ENCODE measurements at regions not wholly inside any gene's neighbourhood (a gene's known extent, or its start where the extent isn't known, plus 50 kb on each side); places are given as distances from the start of the nearest gene placed in this dataset.

- Histone ChIP-seq H3K27me3 (ENCODE audit: control insufficient read depth in 3 of 3, insufficient read depth in 3 of 3, low read length in 3 of 3) (no peaks in the 10 kb centered on the region), H3K9me3 (ENCODE audit: control insufficient read depth in 2 of 2, insufficient read depth in 1 of 2, low read depth in 1 of 2, low read length in 1 of 2) (peaks cover 0 to 4% of the 10 kb centered on the region in 2 donors), H3K4me1 (ENCODE audit: control insufficient read depth in 3 of 3, insufficient read depth in 2 of 3, low read depth in 1 of 3, low read length in 2 of 3) (no peaks in the 10 kb centered on the region), H3K36me3 (ENCODE audit: control insufficient read depth in 3 of 3, insufficient read depth in 2 of 3, low read depth in 1 of 3, low read length in 3 of 3) (no peaks in the 10 kb centered on the region), H3K4me3 (ENCODE audit: low read depth in 1 of 3, low read length in 3 of 3) (no peak overlapping the region), H3K27ac (ENCODE audit: low read depth in 1 of 3, low read length in 2 of 3) (no peak overlapping the region)
- DNase-seq = no peak
- WGBS, 3 donors = 16 to 21% (median 21%) methylated on average over 1 of the region's 1 CpG
- no peak for FAIRE-seq
These were observed 59.7 kb downstream of the NHLRC1 start for GRCh38 chr6:18062733-18063132.

- Histone ChIP-seq H3K27ac (ENCODE audit: low read depth in 1 of 3, low read length in 2 of 3) (no peak overlapping the region), H3K36me3 (ENCODE audit: control insufficient read depth in 3 of 3, insufficient read depth in 2 of 3, low read depth in 1 of 3, low read length in 3 of 3) (no peaks in the 10 kb centered on the region), H3K27me3 (ENCODE audit: control insufficient read depth in 3 of 3, insufficient read depth in 3 of 3, low read length in 3 of 3) (no peaks in the 10 kb centered on the region), H3K9me3 (ENCODE audit: control insufficient read depth in 2 of 2, insufficient read depth in 1 of 2, low read depth in 1 of 2, low read length in 1 of 2) (peaks cover 0 to 4% of the 10 kb centered on the region in 2 donors), H3K4me1 (ENCODE audit: control insufficient read depth in 3 of 3, insufficient read depth in 2 of 3, low read depth in 1 of 3, low read length in 2 of 3) (peaks cover 3 to 5% (median 4%) of the 10 kb centered on the region in 3 donors), H3K4me3 (ENCODE audit: low read depth in 1 of 3, low read length in 3 of 3) (no peak overlapping the region)
- DNase-seq (no peak), FAIRE-seq (no peak)
- WGBS, 3 donors = 83 to 91% (median 85%) methylated on average over 5 of the region's 5 CpGs
These were observed 64.0 kb downstream of the NHLRC1 start for GRCh38 chr6:18058429-18058828.

GRCh38 chr6:18055714-18056382 lies 66.6 kb downstream of the NHLRC1 start:
- no peak overlapping the region for H3K4me3 ChIP-seq (ENCODE audit: low read depth in 1 of 3, low read length in 3 of 3)
- H3K27me3 ChIP-seq (ENCODE audit: control insufficient read depth in 3 of 3, insufficient read depth in 3 of 3, low read length in 3 of 3) = no peaks in the 10 kb centered on the region
- DNase-seq (no peak), FAIRE-seq (no peak)
- no peak overlapping the region for H3K27ac ChIP-seq (ENCODE audit: low read depth in 1 of 3, low read length in 2 of 3)
- H3K36me3 ChIP-seq (ENCODE audit: control insufficient read depth in 3 of 3, insufficient read depth in 2 of 3, low read depth in 1 of 3, low read length in 3 of 3) = no peaks in the 10 kb centered on the region
- WGBS, 3 donors = 93 to 95% (median 93%) methylated on average over 4 of the region's 4 CpGs
- peaks cover 3 to 5% (median 4%) of the 10 kb centered on the region in 3 donors for H3K4me1 ChIP-seq (ENCODE audit: control insufficient read depth in 3 of 3, insufficient read depth in 2 of 3, low read depth in 1 of 3, low read length in 2 of 3)
- H3K9me3 ChIP-seq (ENCODE audit: control insufficient read depth in 2 of 2, insufficient read depth in 1 of 2, low read depth in 1 of 2, low read length in 1 of 2) = no peaks in the 10 kb centered on the region

GRCh38 chr6:18055098-18055497 lies 67.4 kb downstream of the NHLRC1 start:
- FAIRE-seq (no peak), DNase-seq (no peak)
- Histone ChIP-seq H3K36me3 (ENCODE audit: control insufficient read depth in 3 of 3, insufficient read depth in 2 of 3, low read depth in 1 of 3, low read length in 3 of 3) (no peaks in the 10 kb centered on the region), H3K4me3 (ENCODE audit: low read depth in 1 of 3, low read length in 3 of 3) (no peak overlapping the region), H3K27me3 (ENCODE audit: control insufficient read depth in 3 of 3, insufficient read depth in 3 of 3, low read length in 3 of 3) (no peaks in the 10 kb centered on the region), H3K9me3 (ENCODE audit: control insufficient read depth in 2 of 2, insufficient read depth in 1 of 2, low read depth in 1 of 2, low read length in 1 of 2) (no peaks in the 10 kb centered on the region), H3K4me1 (ENCODE audit: control insufficient read depth in 3 of 3, insufficient read depth in 2 of 3, low read depth in 1 of 3, low read length in 2 of 3) (peaks cover 3 to 5% (median 4%) of the 10 kb centered on the region in 3 donors), H3K27ac (ENCODE audit: low read depth in 1 of 3, low read length in 2 of 3) (no peak overlapping the region)

GRCh38 chr6:18053555-18054445 lies 66.4 kb upstream of the KIF13A start:
- H3K36me3 ChIP-seq (ENCODE audit: control insufficient read depth in 3 of 3, insufficient read depth in 2 of 3, low read depth in 1 of 3, low read length in 3 of 3) = no peaks in the 10 kb centered on the region
- no peak overlapping the region for H3K4me3 ChIP-seq (ENCODE audit: low read depth in 1 of 3, low read length in 3 of 3)
- DNase-seq (peak in 1 of 2 donors; percentile 90), FAIRE-seq (no peak)
- H3K9me3 ChIP-seq (ENCODE audit: control insufficient read depth in 2 of 2, insufficient read depth in 1 of 2, low read depth in 1 of 2, low read length in 1 of 2) = no peaks in the 10 kb centered on the region
- H3K27me3 ChIP-seq (ENCODE audit: control insufficient read depth in 3 of 3, insufficient read depth in 3 of 3, low read length in 3 of 3) = no peaks in the 10 kb centered on the region
- H3K4me1 ChIP-seq (ENCODE audit: control insufficient read depth in 3 of 3, insufficient read depth in 2 of 3, low read depth in 1 of 3, low read length in 2 of 3) = peaks cover 3 to 5% (median 4%) of the 10 kb centered on the region in 3 donors
- WGBS, 3 donors = 20 to 54% (median 30%) methylated on average over 6 of the region's 6 CpGs
- H3K27ac ChIP-seq (ENCODE audit: low read depth in 1 of 3, low read length in 2 of 3) = peak overlapping the region in 2 of 3 donors; percentile 32 to 88

GRCh38 chr6:18053078-18053477 lies 65.6 kb upstream of the KIF13A start:
- DNase-seq = peak; percentile 38 to 59
- WGBS, 3 donors = 17 to 50% (median 39%) methylated on average over 7 of the region's 7 CpGs
- FAIRE-seq = no peak
- Histone ChIP-seq H3K4me3 (ENCODE audit: low read depth in 1 of 3, low read length in 3 of 3) (no peak overlapping the region), H3K4me1 (ENCODE audit: control insufficient read depth in 3 of 3, insufficient read depth in 2 of 3, low read depth in 1 of 3, low read length in 2 of 3) (peaks cover 3 to 5% (median 4%) of the 10 kb centered on the region in 3 donors), H3K27me3 (ENCODE audit: control insufficient read depth in 3 of 3, insufficient read depth in 3 of 3, low read length in 3 of 3) (no peaks in the 10 kb centered on the region), H3K9me3 (ENCODE audit: control insufficient read depth in 2 of 2, insufficient read depth in 1 of 2, low read depth in 1 of 2, low read length in 1 of 2) (no peaks in the 10 kb centered on the region), H3K36me3 (ENCODE audit: control insufficient read depth in 3 of 3, insufficient read depth in 2 of 3, low read depth in 1 of 3, low read length in 3 of 3) (no peaks in the 10 kb centered on the region), H3K27ac (ENCODE audit: low read depth in 1 of 3, low read length in 2 of 3) (peak overlapping the region in 2 of 3 donors; percentile 73 to 88)

- no peak overlapping the region for H3K4me3 ChIP-seq (ENCODE audit: low read depth in 1 of 3, low read length in 3 of 3)
- H3K36me3 ChIP-seq (ENCODE audit: control insufficient read depth in 3 of 3, insufficient read depth in 2 of 3, low read depth in 1 of 3, low read length in 3 of 3) = no peaks in the 10 kb centered on the region
- no peak overlapping the region for H3K27ac ChIP-seq (ENCODE audit: low read depth in 1 of 3, low read length in 2 of 3)
- no peaks in the 10 kb centered on the region for H3K27me3 ChIP-seq (ENCODE audit: control insufficient read depth in 3 of 3, insufficient read depth in 3 of 3, low read length in 3 of 3)
- H3K4me1 ChIP-seq (ENCODE audit: control insufficient read depth in 3 of 3, insufficient read depth in 2 of 3, low read depth in 1 of 3, low read length in 2 of 3) = peaks cover 0 to 5% (median 3%) of the 10 kb centered on the region in 3 donors
- no peaks in the 10 kb centered on the region for H3K9me3 ChIP-seq (ENCODE audit: control insufficient read depth in 2 of 2, insufficient read depth in 1 of 2, low read depth in 1 of 2, low read length in 1 of 2)
- no peak for DNase-seq
- FAIRE-seq = no peak
- WGBS, 3 donors = 87 to 95% (median 93%) methylated on average over 2 of the region's 2 CpGs
These were observed 62.2 kb upstream of the KIF13A start for GRCh38 chr6:18049646-18050045.

- Histone ChIP-seq H3K36me3 (ENCODE audit: control insufficient read depth in 3 of 3, insufficient read depth in 2 of 3, low read depth in 1 of 3, low read length in 3 of 3) (no peaks in the 10 kb centered on the region), H3K9me3 (ENCODE audit: control insufficient read depth in 2 of 2, insufficient read depth in 1 of 2, low read depth in 1 of 2, low read length in 1 of 2) (no peaks in the 10 kb centered on the region), H3K4me1 (ENCODE audit: control insufficient read depth in 3 of 3, insufficient read depth in 2 of 3, low read depth in 1 of 3, low read length in 2 of 3) (peaks cover 0 to 5% (median under 1%) of the 10 kb centered on the region in 3 donors), H3K27ac (ENCODE audit: low read depth in 1 of 3, low read length in 2 of 3) (no peak overlapping the region), H3K27me3 (ENCODE audit: control insufficient read depth in 3 of 3, insufficient read depth in 3 of 3, low read length in 3 of 3) (no peaks in the 10 kb centered on the region), H3K4me3 (ENCODE audit: low read depth in 1 of 3, low read length in 3 of 3) (no peak overlapping the region)
- FAIRE-seq (no peak), DNase-seq (no peak)
- WGBS, 3 donors = 77 to 88% (median 78%) methylated on average over 4 of the region's 4 CpGs
These were observed 61.7 kb upstream of the KIF13A start for GRCh38 chr6:18048953-18049630.

All from small intestine (tissue), 7 donors.